A673 (cell line): ENCODE measurements at regions not wholly inside any gene's neighbourhood (a gene's known extent, or its start where the extent isn't known, plus 50 kb on each side); places are given as distances from the start of the nearest gene placed in this dataset.

Experiments used
- BruUV-seq: library from RNA; stranded (reverse); fragments of 400-500 nt; replicated peaks from 2 replicates; lab custom pipeline; 2021; lab: Mats Ljungman, UMichigan
- CTCF ChIA-PET: fragments of 300-600 bp; sonication (Branson Sonifier 250); formaldehyde crosslinking; loops from one replicate; lab custom pipeline; 2022; ENCODE audit warnings: antibody characterized with exemption; lab: Charles Lee
- POLR2A ChIA-PET: fragments of 300-600 bp; sonication (Branson Sonifier 250); formaldehyde crosslinking; loops from one replicate; lab custom pipeline; 2022; ENCODE audit warnings: antibody characterized with exemption; ENCODE audit not compliant: low non-redundant PET; lab: Charles Lee
- DNase-seq: peaks from one replicate; pipeline ENCODE4 v3.0.0-alpha.2; 2015; ENCODE audit warnings: low spot score
- H3K27ac ChIP-seq: fragments of 200-600 bp; sonication (generic); 2 replicates; pipeline ENCODE4 v1.5.1; 2016; ENCODE audit warnings: mixed run types, low read depth, mild to moderate bottlenecking, mixed read lengths, antibody characterized with exemption, low read length; ENCODE audit not compliant: poor library complexity, severe bottlenecking
- H3K27me3 ChIP-seq: fragments of 200-600 bp; sonication (generic); replicated peaks from 2 replicates; pipeline ENCODE4 v1.6.1; 2017; ENCODE audit warnings: mixed run types, low read depth, mild to moderate bottlenecking, mixed read lengths, antibody characterized with exemption, low read length; ENCODE audit not compliant: insufficient read depth, poor library complexity
- H3K36me3 ChIP-seq: fragments of 200-600 bp; sonication (generic); 2 replicates; pipeline ENCODE4 v1.6.1; 2016; ENCODE audit warnings: mixed run types, mild to moderate bottlenecking, mixed read lengths, antibody characterized with exemption, low read length; ENCODE audit not compliant: insufficient read depth, poor library complexity, severe bottlenecking
- H3K4me1 ChIP-seq: fragments of 200-600 bp; sonication (generic); 2 replicates; pipeline ENCODE4 v1.6.1; 2017; ENCODE audit warnings: mixed run types, mild to moderate bottlenecking, mixed read lengths, antibody characterized with exemption, low read length; ENCODE audit not compliant: insufficient read depth, poor library complexity, severe bottlenecking
- H3K4me3 ChIP-seq: fragments of 200-600 bp; sonication (generic); 2 replicates; pipeline ENCODE4 v1.5.1; 2016; ENCODE audit warnings: low read depth, mixed run types, mild to moderate bottlenecking, mixed read lengths, low read length; ENCODE audit not compliant: poor library complexity, severe bottlenecking
- H3K9me3 ChIP-seq: fragments of 200-600 bp; sonication (generic); 2 replicates; pipeline ENCODE4 v1.6.1; 2016; ENCODE audit warnings: mixed run types, low read depth, mild to moderate bottlenecking, mixed read lengths, antibody characterized with exemption, low read length; ENCODE audit not compliant: poor library complexity, severe bottlenecking
- CTCF ChIP-seq: fragments of 300-800, 200-600 bp; sonication (generic); conservative IDR thresholded peaks from 2 replicates; pipeline ENCODE4 v1.5.1; 2017; ENCODE audit warnings: low read depth, mild to moderate bottlenecking, antibody characterized with exemption, low read length, moderate library complexity, mixed read lengths
- EZH2 ChIP-seq: fragments of 200-600 bp; sonication (generic); IDR thresholded peaks from 2 replicates; pipeline ENCODE4 v1.6.1; 2017; ENCODE audit warnings: borderline replicate concordance, low read depth, mild to moderate bottlenecking, mixed read lengths, antibody characterized with exemption, low read length; ENCODE audit not compliant: poor library complexity, severe bottlenecking
- intact Hi-C: fragments of 100-400 bp; cut with micrococcal nuclease; formaldehyde crosslinking; loops from one replicate; pipeline ENCODE4 v1.10.0; 2022; ENCODE audit not compliant: unreplicated experiment

GRCh38 chr1:237972186-237972585, 81.5 kb upstream of the ZP4 start:
- no peaks in the 10 kb centered on the region for H3K9me3 ChIP-seq
- no peaks in the 10 kb centered on the region for H3K36me3 ChIP-seq
- POLR2A ChIA-PET = no interaction called here
- H3K27ac ChIP-seq = no peak overlapping the region
- intact Hi-C loops = no loop called here
- no peak for DNase-seq
- CTCF ChIA-PET = no interaction called here
- no peaks in the 10 kb centered on the region for H3K4me1 ChIP-seq
- no peak overlapping the region for H3K4me3 ChIP-seq
- no TSS peak for BruUV-seq
- H3K27me3 ChIP-seq = no peaks in the 10 kb centered on the region
- TF ChIP-seq EZH2 = no peak
- no peak for TF ChIP-seq CTCF

- CTCF ChIA-PET = no interaction called here
- POLR2A ChIA-PET = no interaction called here
Observed at GRCh38 chr1:237962985-237963384, 72.3 kb upstream of the ZP4 start.

GRCh38 chr1:237961754-237962153, 71.0 kb upstream of the ZP4 start:
- Histone ChIP-seq H3K36me3 (no peaks in the 10 kb centered on the region), H3K4me3 (no peak overlapping the region), H3K27ac (no peak overlapping the region), H3K27me3 (no peaks in the 10 kb centered on the region), H3K4me1 (no peaks in the 10 kb centered on the region), H3K9me3 (no peaks in the 10 kb centered on the region)
- TF ChIP-seq CTCF = no peak
- no peak for TF ChIP-seq EZH2
- intact Hi-C loops = no loop called here
- ChIA-PET CTCF (no interaction called here), POLR2A (no interaction called here)
- DNase-seq = no peak
- no TSS peak for BruUV-seq

More at GRCh38 chr1:237962985-237963384, 72.3 kb upstream of the ZP4 start:
- intact Hi-C loops = no loop called here
- H3K4me3 ChIP-seq = no peak overlapping the region
- TF ChIP-seq CTCF (no peak), EZH2 (no peak)
- H3K36me3 ChIP-seq = no peaks in the 10 kb centered on the region
- BruUV-seq = no TSS peak
- no peaks in the 10 kb centered on the region for H3K4me1 ChIP-seq
- no peaks in the 10 kb centered on the region for H3K27me3 ChIP-seq
- H3K9me3 ChIP-seq = no peaks in the 10 kb centered on the region
- no peak for DNase-seq
- H3K27ac ChIP-seq = no peak overlapping the region
